Superior temporal gyrus (tissue), 1 donor: ENCODE measurements at regions not wholly inside any gene's neighbourhood (a gene's known extent, or its start where the extent isn't known, plus 50 kb on each side); places are given as distances from the start of the nearest gene placed in this dataset.

Experiments
- DNase-seq: peaks from one replicate; pipeline ENCODE4 v3.0.0-alpha.2; 2016; ENCODE audit errors: extremely low spot score

DNA sequence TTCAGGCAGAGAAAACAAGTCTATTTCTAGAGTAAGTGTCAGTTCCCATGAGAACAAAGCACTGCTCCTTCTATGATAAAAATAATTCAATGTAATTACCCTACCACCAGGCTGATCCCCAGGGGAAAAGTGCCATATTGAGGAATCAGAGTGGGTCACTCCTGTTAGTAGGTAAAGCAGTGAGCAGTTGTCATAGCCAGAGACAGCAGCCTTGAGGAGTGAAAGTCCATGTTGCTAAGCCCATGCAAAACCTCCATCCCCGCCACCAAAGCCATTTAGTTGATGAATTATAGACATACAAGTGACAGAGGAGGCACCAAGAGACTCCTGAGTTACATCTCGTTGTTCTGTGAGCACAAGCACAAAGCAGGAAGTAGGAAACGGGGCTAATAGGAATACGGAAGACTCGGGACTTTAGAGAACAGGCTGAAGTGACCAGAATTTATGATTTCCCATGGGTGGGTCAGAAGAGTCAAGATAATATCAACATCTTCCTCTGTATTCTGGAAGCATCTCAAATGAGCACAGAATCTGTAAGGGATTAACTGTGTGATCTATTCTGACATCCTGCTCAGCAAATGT lies 197.9 kb downstream of the MAFB start:
- DNase-seq, result no peak

- no peak for DNase-seq
Measured at GRCh38 chr20:40489886-40490285, 199.2 kb downstream of the MAFB start.

DNA sequence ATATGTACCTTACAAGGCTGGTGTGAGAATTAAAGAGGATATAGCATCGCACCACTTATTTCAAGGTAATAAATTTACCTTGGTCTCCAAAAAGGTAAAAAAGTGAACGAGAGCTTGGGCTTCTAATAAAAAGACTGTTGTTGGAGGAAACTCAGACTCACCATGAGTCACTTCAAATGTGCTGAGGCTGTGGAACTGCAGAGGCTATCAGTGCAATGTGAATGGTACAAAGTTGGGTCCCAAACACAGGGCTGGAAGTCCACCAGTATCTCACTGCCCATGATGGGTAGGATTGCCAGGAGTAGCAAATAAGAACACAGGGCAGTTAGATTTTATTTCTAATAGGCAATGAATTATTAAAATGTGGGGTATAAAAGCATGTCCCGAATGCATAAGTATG lies 200.6 kb downstream of the MAFB start:
- no peak for DNase-seq

DNA sequence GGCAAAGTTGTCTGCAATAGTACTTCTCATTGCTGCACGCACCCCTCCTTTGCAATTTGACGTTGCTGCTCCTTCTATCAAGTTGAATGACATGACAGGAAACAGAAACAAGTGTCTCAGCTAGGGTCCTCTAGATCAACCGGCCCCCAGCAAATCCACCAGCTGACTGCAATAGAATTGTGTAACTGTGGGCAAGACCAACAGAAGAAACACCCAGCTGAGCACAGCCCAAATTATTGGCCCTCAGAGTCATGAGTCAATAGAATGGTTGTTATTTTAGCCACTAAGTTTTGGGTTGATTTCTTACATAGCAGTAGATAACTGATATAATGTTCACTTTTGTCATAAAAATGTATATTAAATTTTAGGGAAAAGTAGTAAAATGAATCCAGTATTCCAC lies 202.7 kb downstream of the MAFB start:
- DNase-seq, result no peak

DNA sequence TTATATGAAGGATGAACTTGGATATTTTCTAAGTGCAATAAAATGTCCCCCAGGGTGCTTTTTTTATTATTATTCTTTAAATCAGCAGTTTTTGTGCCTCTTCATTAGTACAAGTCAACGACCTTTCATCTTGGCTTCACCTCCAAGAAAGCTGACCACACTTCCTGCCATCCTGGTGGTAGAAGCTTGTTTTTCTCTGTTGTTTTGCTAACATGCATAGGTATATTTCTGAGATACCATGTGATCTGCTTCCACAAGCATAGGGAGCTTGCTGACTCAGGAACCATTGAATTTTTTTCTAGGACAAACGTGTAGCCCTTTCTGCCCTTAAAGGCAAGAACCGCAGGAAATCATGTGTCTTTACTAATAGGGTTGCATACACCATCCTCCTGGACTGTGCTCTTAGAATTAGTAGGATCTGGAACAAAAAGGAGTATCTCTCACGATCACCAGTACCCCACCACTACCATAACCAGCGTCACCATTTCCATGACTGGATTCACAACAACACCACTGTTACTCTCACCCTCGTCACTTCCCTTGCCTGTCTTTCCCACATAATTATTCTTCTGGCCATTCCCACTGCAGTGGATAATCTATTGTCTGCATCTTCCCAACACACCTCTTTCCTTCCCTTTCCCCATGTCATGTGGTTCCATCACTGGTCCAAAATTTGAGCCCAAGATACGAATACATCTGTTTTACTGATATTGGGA lies 207.1 kb downstream of the MAFB start:
- DNase-seq, result no peak

DNA sequence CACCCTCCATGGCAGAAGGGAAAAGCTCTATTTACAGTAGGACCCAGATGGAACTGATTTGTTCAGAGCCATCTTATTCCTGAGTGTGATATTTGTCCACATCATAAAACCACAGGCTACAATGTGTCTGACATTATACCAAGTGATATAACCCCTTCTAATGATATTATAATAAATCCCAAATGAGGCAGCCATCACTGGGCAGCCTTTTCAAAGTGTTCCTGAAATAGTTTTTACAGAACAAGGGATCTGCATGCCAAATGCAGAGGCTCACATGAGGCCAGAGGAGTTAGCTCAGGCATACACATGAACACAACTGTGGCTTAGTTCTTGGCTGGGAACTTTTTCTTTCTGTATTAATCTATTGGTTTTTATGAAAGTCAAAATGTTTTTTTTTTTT lies 207.7 kb downstream of the MAFB start:
- no peak for DNase-seq

DNA sequence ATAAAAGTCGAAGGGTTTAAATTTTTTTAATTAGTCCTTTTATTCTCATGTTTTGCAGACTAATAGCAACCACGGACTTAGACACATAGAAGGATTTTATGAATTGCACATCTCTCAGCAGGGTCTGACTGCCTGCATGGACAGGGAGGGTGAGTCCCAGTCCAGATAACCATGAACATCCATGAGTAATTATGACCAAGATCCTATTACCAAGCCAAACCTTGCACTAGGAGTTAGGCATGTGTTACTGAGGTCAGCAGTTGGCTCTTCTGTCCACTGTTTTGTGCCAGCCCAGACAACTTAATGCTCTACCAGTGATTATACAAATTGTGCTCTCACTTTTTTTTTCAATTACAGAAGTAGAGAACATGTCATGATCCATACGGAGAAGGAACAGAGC lies 211.2 kb downstream of the MAFB start:
- no peak for DNase-seq

GRCh38 chr20:40476461-40476860 lies 212.6 kb downstream of the MAFB start:
- DNase-seq, result no peak

- no peak for DNase-seq
Measured at GRCh38 chr20:40472905-40473304, 216.1 kb downstream of the MAFB start.

DNA sequence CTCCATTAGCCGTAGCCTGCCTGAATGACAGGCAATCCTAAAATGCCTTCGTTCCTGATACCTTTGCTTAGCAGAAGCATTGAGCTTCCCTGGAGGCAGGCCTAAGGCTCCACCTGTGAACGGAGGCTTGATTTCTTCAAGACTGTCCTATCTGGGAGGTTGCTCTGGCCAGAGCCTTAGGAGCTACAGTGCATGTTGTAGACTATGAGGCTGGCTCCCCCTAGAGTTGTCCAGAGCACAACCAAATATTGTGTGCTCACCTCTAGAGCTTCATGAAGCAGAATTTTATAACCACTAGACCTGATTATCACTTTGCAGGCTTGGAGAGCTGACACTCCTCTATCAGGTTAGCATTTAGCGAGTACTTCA lies 217.8 kb downstream of the MAFB start:
- no peak for DNase-seq

DNA sequence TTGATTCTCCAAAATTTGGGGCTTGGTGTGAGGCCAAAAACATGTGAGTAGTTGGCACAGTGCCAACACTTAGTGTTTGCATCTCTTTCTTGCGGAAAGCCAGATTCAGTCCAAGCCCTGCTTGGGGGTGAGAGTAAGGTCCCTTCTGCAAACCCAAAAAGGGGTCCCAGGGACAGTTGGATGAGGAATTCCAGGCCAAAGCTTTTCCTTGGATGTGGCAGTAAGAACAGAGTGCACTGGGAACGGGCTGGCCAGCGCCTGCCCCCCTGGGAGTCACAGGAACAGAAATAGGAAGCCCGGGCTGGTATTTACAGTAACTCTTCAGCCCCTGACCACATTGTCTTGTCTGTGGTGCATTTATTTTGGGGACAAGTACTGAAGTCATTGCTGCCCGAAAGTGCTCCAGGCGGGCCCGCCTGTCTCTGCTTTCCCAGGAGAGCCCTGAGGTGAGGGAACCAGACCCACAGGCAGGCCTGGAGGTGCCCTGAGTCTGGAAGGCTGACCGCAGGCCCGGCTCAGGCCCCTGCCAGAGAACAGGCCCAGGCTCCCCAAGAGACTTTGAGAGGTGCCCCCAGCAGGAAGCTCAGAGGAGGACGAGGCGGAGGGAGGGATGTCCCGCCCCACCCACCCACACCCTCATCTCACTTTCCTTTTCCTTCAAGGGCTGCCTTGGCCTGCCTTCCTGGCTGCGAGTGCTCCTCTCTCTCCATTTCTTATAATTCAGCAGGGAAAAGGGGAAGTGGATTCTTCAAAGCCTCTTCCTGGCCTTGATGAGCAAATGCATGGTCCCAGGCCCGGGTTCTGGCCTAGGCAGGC lies 218.4 kb downstream of the MAFB start:
- no peak for DNase-seq

GRCh38 chr20:40468759-40469158 lies 220.3 kb downstream of the MAFB start:
- DNase-seq, result no peak

DNA sequence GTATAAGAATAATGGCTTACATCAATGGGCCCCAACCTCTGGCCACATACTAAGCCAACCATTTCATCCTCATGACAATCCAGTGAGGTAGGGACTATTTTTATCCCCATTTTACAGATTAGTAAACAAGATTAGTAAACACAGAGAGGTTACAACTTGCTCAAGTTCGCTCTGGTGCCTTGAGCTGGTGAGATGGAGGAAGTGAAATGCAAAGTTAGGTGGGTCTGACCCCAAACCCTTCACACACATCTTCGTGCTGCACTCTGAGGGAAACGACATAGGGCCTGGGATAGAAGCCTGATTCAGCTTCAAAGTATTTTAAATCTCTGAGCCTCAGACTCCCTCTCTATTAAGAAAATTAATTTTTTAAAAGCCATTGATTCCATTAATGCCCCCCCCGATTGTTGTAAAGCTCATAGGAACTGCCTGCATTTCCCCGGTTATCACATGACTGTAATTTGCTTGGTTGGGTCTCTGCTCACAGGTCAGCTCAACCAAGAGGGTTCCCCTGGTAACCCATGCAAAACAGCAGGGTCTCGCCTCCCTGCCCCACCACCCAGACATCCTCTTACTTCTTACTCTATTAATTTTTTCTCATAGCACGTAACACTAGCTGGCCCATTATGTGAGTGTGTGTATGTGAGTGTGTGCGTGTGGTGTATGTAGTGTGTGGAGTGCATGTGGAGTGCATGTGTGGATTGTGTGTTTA lies 221.2 kb downstream of the MAFB start:
- DNase-seq, result no peak

- no peak for DNase-seq
Measured at GRCh38 chr20:40467067-40467466, 222.0 kb downstream of the MAFB start.

- no peak for DNase-seq
Measured at GRCh38 chr20:40464731-40465208, 224.3 kb downstream of the MAFB start.

DNA sequence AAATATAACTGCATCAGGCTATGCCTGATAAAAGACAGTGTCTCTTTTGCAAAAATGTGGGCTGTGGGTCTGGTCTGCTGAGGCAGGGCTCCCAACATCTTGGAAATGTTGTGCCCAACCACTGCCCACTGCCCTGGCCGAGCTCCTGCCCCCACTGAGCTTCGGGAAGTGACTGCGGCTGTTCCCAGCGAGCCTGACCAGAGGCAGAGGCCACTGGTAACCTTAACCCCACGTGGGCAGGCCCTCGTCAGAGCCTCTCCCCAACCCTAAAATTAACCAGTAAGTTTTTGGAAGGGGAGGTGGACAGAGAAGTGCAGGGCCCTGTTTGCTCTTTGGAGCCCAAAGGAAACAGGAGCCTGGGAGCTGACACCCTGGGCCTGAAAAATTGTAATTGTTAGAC lies 225.9 kb downstream of the MAFB start:
- DNase-seq, result no peak

- no peak for DNase-seq
Measured at GRCh38 chr20:40462566-40462965, 226.5 kb downstream of the MAFB start.

- DNase-seq, result no peak
Measured at GRCh38 chr20:40459299-40459698, 229.7 kb downstream of the MAFB start.

DNA sequence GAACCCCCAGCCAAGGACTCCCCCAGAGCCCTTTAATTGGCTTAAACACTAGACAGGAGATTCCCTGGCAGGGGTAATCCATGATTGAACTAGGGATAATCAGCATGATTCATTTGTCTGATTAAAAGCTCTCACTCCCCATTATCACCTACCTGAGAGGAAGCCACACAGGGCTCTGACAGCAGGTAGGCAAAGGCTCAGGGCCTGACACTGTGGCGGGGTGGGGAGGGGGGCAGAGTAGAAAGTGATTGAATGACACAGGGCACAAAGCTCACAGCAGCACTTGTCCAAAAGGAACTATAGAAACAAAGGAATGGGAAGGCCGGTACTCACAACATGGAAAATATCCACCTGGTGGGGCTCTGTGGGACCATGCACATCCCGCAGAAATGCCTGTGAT lies 231.6 kb downstream of the MAFB start:
- DNase-seq, result no peak

- DNase-seq, result no peak
Measured at GRCh38 chr20:40452758-40453157, 236.3 kb downstream of the MAFB start.

DNA sequence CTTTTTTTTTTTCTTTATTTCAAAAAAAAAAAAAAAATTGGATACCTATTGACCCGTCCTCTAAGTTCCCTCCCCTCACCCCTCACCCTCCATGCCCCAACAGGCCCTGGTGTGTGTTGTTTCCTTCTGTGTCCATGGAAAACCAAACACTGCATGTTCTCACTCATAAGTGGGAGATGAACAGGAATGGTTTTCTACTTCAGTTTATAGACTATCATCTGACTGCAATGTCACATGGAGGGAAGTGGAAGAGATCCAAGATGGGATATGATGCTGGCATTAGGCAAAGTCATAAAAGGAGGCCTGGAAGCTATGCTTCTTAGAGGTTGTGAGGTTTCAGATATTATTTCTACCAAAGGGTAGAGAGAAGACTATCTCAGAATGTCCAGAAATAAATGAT lies 237.5 kb downstream of the MAFB start:
- no peak for DNase-seq

DNA sequence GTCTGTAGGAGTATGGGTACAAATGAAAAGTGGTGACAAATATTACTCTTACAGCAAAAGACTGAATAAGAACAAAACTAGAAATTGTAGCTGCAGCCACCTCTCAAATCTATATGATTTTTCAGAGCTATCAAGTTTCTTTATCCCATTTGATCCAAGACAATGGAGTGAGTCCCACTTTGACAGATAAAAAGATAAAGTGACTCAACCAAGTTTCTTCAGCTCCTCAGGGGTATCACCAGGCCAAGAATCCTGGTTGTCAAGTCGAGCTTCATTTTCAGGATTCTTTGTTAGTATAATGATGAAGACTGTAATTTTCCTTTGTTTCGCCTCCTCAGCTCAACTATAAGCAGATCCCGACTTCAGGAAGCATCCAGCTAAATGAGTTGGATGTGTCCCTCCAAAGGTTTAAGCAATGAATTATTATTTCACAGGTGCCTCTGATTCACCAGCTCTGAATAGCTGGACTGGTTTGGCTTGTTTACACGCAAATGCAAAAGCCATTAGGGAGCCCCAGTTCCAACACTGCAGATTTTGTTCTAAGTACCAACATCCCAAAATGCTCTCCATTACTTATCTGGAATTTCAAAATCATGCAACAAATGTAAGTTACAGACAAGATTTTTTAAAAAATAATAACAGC lies 238.9 kb downstream of the MAFB start:
- no peak for DNase-seq
